ENCODE measurements at regions not wholly inside any gene's neighbourhood (a gene's known extent, or its start where the extent isn't known, plus 50 kb on each side); places are given as distances from the start of the nearest gene placed in this dataset.
"Not testable (repeated sequence)": the region's sequence is repeated elsewhere in the genome, so short reads cannot be mapped to it uniquely, and the experiment has no call there.

DNA sequence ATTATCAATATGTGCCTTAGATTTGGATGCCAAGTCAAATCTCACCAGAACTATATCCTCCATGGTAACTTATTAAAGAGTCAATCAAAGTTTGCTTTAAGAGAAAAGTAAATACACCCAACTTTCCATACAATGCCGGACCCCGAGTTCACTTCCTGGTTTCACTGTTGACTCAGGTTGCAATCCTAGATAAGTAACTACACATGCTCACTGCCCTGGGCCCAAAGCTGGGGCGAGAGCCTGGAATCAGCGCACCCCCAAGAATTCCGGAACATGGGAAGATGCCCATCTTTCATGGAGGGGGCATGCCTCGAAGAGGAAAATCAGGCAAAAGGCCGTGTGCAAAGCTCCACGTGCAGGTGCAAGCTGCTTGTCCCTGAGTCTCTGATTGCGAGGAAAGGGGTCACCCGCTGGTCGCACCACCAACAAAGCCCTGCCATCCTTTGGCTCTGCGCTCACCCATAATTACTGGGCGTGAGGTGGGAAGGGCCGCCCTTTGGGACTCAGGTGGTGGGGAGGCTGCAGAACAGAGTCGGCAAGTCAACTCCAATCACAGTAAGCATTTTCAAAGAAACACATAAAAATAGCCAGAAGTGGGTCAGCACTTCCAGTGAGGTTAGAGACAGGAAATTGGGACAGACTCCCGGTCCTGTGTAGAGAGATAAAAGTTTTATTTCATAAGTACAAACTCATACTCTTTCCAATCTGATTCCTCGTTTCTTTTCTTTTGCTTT is 167.7 kb downstream of the TOMM20 start:
- no peak for DNase-seq (ENCODE audit: low read depth)

DNA sequence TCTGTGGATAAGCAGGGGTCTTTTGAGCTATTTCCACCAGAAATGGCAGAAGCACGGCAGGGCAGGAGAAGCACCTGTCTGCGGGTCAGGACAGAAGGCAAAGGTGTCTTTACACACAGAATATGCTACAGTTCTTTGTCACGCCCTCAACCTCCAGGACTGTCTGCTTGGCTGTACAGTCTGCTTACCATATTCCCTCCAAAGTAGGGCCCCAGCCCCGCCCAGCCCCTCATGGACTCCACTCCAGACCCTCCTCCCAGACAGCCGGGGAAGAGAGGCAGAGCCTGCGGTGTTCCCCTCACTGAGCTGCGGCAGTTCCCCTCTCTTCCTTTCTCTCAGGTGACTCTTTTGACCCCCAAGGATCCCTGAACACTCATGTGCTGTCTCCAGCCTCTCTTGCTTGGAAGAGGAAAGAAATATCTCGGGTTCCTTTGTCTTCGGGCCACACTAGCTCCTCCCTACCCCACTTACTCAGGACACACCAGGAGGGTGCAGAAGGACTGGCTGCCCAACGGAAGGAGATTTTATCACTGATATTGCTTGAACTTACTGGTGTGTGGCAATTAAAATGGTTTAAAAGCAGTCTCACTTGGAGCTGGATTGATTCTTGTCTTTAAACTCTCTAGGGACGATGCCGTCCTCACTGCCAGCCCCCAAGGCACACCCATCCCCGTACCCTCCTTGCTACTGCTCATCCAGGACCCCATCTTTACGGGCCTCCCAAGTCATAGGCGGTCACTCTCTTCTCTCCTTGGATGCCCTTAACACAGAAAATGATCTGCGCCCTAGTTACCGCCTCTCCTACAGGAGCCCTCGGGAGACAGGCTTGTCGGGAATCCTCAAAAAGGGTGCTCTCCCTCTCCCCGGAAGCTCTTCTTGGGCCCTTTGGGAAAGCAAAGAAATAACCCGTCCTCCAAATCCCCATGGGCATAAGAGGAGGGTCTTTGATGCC is 169.7 kb downstream of the TOMM20 start:
- DNase-seq (ENCODE audit: low read depth): no peak

DNA sequence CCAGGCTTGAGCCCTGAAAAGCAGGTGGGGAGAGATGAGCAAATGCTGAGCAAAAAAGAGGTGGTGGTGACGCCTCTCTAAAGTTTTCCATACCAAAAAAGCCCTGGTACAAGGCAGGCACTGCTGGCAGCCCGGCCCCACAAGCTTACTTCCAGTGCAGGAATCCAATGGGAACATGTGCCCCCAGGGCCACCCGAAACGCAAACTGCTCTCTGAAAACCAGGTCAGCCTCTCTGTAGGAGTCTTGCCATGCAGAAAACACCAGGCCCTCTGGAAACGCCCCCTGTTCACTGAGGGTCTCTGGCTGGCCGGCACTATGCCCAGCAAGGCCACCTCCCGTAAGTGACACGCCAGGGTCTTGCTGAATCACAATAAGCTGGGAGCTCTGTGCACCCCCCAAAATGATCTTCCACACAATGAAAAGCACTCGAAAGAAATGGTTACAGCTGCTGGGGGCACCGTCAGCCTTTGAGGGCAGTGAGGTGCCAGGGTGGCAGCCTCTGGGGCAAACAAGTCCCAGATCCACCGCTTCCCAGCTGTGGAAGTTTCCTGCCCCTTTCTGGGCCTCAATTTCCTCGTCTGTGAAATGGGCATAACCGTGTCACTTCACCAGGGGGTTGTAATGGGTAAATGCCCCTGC is 170.5 kb downstream of the TOMM20 start:
- no peak for DNase-seq (ENCODE audit: low read depth)

DNA sequence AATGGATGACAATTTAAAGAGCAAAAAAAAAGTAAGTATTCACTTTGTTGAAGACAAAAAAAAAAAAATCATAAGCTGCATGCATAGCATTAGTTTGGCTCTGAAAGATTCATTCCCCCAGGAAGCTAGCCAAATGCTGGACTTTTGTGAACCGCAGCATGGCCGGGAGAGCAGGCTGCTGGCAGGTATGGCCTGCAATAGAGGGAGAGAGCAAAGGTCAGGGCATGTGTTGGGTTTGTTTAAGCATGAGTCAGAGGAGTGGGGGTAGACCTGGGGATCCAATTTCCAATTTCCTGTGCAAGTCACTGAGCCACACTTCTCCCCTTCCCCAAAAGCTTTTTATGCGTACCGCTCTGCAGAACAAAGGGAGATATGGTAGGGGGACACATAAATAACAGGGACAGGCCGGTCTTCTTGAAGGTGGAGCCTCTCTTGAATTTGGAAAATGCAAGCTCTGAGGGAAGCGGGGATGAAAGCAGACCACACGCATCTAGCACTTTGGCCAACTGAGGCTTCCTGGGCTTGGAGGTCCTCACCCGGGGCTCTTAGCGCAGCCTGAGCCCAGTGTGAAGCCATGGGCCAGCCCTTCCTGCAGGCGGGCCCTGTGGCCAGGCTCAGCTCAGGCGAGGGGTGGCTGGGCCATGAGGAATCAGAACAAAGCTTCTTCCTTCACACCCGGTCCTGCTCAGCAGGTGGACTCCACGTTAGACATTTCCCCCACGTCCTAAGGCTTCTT is 171.1 kb downstream of the TOMM20 start:
- peak; percentile 68 for DNase-seq (ENCODE audit: low read depth)

DNA sequence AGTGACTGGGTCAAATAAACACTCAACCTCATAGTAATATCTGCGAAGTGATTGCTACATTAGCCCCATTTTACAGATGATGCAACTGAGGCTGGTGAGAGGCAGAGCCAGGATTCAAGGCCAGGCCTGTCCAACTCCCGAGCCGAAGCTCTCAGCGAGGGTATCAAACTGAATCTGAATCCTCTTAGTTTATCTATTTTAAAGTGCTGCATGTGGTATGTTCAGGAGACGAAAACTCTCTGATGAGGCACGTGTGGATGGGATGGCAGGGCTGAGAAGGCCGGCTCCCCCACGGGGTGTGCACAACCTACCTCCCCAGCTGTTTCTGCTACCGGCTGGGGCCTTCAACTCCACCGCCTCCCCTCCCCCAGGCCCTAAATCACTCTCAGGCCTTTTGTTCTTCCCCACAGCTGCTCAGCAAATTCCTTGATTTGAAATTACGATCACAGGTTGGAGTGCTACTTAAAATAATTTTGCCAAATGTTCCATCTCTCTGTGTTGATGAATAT is 171.8 kb downstream of the TOMM20 start:
- no peak for DNase-seq (ENCODE audit: low read depth)

DNA sequence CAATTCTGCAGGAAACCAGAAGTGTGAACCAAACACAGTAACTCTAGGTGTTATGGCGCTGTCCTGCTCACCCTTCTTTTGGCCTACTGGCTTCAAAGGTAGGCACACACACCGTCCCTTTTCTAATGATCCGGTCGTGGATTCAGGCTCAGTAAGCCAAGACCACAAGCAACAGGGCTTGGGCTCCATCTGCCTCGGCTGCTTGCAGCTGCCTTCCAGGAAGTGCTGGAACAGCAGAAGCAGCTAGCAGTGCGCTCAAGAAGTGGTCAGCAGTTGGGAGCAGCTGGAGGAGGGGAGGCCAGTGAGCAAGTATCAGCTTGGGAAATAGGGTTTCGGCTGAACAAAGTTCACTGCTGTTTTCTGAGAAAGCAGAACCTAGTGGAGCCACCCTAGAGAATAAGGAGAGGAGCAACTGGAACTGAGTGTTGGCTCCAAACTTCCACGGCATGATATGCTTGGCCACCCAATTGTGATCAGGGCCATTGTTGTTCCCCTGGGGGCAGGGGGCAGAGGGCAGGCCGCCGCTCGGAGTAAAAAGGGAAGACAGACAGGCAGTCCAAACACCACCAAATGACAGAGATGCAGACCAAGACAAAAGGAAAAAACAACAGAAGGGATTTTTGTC is 173.4 kb downstream of the TOMM20 start:
- no peak for DNase-seq (ENCODE audit: low read depth)

DNA sequence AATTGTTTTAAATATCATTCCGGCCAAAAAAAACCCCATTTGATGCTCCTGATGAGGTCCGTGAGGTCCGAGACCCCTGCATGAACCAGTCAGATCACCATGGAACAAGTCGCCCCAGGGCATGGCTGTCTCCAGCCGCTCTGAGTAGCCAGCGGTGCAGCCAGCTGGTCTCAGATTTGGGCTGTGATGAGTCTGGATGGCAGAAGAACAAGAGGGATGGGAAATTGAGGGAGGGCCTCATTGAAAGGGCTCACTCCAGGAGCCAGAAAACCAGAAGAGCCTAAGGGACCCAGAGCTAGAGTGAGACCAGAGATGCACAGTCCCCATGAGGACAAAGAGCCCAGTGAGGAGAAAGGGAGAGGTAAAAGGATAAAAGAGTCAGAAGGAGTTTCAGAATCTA is 174.0 kb downstream of the TOMM20 start:
- no peak for DNase-seq (ENCODE audit: low read depth)

DNA sequence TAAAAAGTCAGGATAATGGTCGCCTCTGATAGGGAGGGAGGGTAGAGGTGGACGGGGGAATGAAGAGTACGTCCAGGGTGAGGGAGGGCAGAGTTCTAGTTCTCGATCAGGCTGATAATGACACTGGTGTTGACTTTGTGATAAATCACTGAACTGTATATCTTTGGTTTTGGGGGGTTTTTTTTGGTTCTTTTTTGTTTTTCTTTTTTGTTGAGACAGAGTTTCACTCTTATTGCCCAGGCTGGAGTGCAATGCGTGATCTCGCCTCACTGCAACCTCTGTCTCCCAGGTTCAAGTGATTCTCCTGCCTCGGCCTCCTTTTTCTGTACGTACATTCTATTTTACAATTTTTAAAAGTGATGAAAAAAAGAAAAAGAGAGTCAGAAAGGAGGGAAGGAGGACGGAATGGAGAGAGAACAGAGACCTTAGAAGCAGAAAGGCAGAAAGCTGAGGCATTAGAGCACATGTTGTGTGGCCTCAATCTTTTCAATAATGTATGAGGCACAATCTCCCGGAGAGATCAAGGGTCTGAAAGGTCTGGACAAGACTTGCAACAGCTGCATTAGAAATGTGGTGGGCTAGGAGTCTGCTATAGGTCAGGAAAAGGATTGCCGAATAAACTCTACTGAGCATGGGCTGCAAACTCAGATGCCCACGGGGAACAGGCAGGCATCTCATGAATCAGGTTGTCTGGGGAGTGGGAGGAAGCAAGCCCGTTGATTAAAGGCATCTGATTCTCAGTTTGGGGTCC is 174.8 kb downstream of the TOMM20 start:
- no peak for DNase-seq (ENCODE audit: low read depth)

DNA sequence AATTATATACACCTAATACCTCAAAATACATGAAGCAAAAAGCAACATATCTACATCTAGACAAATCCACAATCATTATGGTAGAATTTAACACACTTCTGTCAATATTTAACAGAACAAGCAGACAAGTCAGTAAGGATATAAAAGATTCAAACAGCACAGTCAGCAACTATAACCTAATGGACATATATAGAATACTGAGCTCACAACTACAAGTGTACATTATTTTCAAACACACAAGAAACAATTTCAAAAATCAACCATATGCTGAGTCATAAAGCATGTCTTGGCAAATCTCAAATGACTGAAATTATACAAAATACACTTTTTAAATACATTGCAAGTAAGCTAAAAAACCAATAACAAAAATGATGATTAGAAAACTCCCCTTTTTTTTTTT is 178.0 kb downstream of the TOMM20 start:
- no peak for DNase-seq (ENCODE audit: low read depth)

DNA sequence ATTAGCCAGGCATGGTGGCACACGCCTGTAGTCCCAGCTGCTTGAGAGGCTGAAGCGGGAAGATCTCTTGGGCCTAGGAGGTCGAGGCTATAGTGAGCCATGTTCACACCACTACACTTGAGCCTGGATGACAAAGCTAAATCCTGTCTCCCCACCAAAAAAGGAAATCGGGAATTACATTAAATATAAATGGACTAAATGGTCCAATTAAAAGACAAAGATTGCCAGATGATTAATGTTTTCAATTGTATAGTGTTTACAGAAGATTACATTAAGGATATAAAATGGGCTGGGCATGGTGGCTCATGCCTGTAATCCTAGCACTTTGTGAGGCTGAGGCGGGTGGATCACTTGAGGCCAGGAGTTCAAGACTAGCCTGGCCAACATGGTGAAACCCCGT is 179.1 kb downstream of the TOMM20 start:
- DNase-seq (ENCODE audit: low read depth): not testable (repeated sequence)

DNA sequence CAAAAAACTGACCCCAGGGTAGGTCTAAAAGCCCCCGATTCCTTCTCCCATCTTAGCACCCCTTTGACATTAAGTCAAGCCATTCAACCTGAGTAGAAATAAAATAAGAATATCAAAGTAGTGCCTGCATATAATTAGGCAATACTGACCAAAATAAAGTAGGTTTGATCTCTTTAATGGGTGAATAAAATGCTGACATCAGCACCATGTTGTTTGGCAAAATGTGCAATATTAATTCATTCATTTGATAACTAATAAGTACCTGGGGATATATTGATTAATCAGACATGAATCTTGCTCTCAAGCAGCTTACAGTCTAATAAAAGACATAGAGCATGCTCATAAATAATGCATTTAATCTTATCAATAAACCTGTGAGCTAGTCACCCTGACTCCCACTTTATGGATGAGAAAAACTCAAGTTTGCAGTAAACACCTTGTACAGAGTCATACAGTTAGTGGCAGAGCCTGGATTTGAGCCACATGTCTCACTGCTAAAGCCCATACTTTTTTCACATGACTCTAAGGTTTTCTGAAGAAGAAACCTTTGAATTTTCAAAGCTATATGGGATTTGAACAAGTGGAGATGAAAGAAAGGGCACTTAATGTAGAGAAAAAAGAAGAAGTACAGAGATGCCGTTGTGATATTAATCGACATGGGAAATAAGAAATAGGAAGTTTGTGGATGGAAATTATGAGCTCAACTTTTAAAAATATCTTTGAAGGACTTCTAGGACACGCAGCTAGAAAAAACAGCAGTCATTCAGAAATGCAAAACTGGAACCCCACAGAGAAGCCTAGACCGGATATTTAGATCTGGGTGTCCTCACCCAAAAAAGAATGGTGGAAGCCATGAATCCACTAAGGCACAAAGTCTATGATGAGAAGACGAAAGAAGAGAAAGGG is 183.9 kb downstream of the TOMM20 start:
- no peak for DNase-seq (ENCODE audit: low read depth)

DNA sequence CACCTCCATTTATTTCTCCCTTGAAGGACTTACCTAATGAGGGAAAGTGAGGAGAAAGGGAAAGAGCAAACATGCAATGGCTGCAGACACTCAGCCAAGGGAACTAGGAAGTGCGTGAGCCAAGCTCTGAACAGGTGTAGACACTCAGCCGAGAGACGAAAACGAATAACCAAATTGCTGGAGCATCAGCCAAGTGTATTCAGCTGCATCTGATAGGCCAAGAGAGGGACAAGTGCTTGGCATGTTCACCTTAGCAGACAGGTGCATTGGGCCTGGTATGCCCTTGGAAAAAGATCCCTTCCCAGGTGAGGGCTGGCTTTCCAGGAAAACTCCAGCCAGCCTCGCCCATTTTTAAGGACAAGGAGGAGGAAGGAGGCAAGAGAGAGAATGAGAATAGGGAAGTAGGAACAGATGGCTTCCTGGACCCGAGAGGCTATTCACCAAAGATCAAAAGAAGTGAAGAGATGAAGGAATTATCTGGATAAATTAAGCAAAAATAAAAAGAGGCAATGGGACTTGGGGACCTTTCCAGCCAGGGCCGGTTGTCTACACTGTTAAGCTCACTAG is 184.7 kb downstream of the TOMM20 start:
- no peak for DNase-seq (ENCODE audit: low read depth)

DNA sequence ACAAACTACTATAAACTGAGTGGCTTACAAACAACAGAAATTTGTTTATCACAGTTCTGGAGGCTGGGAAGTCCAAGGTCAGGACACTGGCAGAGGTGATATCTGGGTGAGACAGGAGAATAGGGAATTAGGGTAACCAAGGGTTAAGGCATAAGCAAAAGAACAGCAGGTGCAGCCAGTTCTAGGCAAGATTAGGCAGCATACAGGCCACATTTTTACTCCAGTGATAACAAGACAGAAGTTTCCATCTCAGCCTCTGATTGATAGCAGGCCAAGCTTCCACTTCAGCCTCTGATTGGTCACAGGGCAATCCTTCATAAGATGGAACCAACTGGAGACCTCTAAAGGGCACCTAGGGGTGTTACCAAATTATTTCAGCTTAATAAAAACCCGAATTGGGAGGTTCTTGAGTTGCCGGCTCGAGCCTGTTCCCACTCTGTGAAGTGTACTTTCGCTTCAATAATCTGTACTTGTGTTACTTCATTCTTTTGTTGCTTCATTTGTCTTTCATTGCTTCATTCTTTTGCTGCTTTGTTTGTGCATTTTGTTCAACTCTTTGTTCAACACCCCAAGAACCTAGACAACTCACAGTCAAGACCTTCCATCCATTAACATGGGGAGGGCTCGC is 185.6 kb downstream of the TOMM20 start:
- no peak for DNase-seq (ENCODE audit: low read depth)

DNA sequence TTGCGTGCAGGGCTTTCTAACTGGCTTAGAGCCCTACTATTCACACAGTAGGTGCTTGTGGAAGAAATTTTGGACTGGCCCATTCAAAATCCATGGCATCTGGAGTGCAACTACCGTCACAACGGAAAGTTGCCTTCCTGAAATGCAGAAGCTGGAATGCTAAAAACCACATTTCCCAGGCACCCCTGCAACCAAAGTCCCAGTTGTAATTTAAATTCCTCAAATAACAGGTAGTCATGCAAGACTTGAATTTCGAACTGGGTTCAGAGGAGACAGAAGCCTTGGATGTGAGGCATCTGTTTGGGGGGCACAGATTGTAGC is 186.7 kb downstream of the TOMM20 start:
- DNase-seq (ENCODE audit: low read depth): no peak

DNA sequence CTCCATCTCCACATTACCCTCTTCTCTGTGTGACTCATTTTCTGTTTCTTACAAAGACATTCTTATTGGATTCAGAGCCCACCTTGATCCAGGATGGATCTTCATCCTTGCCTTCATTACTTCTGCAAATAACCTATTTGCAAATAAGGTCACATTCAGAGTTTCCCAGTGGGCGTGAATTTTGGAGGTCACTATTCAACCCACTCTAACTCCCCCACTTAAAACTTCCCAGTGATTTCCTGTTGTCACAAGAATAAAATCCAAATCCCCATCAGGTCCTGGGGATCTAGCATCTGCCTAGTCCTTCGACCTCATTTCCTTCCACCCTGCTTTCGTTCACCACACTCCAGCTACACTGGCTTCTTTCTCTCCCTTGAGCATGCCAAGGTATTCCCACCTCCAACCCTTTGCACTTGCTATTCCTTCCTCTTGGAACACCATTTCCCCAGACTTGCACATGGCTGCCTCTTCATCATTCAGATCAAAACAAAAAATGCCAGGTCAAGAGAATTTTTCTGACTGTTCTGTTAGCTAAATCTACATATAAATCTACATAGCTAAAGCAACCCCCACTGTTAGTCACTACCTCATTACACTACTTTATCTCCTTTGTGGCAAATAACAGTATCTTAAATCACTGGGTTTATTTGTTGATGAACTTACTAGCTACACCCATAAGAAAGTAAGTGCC is 187.2 kb downstream of the TOMM20 start:
- DNase-seq (ENCODE audit: low read depth): no peak

DNA sequence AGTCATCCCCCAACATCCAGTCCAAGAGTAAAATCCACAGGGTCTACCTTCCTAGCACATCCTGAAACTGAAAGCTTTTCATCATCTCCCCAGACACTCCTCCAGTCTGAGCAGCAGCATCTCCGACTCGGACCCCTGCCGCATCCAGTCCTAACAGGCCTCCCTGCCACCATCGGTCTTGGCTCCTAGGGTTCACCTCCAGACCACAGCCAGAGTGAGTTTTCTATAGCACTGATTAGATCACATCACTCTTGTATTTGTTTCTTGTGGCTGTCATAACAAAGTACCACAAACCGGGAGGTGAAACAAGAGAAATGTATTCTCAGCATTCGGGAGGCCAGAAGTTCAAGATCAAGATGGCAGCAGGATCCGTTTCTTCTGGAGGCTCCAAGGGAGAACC is 187.8 kb downstream of the TOMM20 start:
- DNase-seq (ENCODE audit: low read depth): no peak

DNA sequence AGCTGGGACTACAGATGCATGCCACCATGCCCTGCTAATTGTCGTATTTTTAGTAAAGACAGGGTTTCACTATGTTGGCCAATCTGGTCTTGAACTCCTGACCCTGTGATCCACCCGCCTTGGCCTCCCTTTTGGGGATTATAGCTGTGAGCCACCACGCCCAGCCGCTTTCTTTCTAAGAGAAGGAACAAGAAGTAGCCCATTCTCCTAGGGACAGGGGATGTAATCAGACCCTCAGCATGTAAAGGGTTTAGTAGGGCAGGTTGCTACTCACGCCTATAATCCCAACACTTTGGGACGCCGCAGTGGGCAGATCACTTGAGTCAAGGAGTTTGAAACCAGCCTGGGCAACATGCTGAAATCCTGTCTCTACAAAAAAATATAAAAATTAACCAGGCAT is 189.7 kb downstream of the TOMM20 start:
- no peak for DNase-seq (ENCODE audit: low read depth)

DNA sequence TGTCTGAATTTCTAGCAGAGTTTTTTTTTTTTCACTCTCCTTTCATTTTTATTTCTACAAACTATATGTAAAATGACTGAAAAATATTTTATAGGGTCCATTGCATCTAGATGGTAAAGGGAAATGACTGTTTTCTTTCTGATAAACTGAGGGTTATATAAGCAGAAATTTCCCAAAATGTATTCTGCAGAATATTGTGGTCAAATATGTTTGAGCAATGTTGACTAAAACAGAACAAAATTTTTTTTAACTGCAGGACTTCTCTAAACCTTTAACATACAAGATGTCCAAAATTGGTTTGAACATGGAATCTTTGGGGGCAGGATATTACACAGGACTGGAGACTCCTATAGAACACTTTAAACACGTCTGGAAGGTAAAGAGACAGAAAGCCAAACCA is 190.5 kb downstream of the TOMM20 start:
- no peak for DNase-seq (ENCODE audit: low read depth)
